ENCODE measurements at regions not wholly inside any gene's neighbourhood (a gene's known extent, or its start where the extent isn't known, plus 50 kb on each side); places are given as distances from the start of the nearest gene placed in this dataset.

DNA sequence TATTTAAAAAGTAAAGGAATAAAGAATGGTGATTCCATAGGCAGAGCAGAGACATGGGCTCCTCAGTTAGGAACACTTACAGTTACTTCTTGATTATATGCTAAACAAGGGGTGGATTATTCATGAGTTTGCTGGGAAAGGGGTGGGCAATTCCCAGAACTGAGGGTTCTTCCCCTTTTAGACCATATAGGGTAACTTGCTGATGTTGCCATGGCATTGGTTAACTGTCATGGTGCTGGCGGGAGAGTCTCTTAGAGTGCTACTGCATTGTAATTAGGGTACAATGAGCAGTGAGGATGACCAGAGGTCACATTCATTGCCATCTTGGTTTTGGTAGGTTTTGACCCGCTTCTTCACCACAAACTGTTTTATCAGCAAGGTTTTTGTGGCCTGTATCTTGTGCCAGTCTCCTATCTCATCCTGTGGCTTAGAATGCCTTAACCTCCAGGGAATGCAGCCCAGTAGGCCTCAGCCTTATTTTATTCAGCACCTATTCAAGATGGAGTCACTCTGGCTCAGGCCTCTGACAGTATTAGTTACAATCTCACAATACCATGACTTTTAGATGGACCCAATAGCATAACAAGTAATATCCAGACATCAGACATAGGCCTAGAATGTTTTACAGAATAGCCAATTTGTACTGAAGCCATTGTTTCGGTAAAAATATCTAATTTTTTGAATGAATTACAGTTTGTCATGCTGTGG lies 106.8 kb downstream of the ZBTB18 start:
- TF ChIP-seq, protein P1, sequence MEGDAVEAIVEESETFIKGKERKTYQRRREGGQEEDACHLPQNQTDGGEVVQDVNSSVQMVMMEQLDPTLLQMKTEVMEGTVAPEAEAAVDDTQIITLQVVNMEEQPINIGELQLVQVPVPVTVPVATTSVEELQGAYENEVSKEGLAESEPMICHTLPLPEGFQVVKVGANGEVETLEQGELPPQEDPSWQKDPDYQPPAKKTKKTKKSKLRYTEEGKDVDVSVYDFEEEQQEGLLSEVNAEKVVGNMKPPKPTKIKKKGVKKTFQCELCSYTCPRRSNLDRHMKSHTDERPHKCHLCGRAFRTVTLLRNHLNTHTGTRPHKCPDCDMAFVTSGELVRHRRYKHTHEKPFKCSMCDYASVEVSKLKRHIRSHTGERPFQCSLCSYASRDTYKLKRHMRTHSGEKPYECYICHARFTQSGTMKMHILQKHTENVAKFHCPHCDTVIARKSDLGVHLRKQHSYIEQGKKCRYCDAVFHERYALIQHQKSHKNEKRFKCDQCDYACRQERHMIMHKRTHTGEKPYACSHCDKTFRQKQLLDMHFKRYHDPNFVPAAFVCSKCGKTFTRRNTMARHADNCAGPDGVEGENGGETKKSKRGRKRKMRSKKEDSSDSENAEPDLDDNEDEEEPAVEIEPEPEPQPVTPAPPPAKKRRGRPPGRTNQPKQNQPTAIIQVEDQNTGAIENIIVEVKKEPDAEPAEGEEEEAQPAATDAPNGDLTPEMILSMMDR (IDR thresholded peaks at IDR 0.05) = no peak
- TF ChIP-seq EZH2 (IDR thresholded peaks at IDR 0.05) (no peak), EZH2phosphoT487 (IDR thresholded peaks at IDR 0.05) (no peak)

Measured in neural progenitor cell (in vitro differentiated cells).